GM19463 (cell line): ENCODE measurements at regions not wholly inside any gene's neighbourhood (a gene's known extent, or its start where the extent isn't known, plus 50 kb on each side); places are given as distances from the start of the nearest gene placed in this dataset.
"Not testable (repeated sequence)": the region's sequence is repeated elsewhere in the genome, so short reads cannot be mapped to it uniquely, and the experiment has no call there.

Experiments
- ATAC-seq: cut with Tn5 transposase; IDR thresholded peaks from one replicate; pipeline ENCODE4 v1.9.1; 2021; ENCODE audit warnings: mild to moderate bottlenecking, moderate library complexity; ENCODE audit not compliant: unreplicated experiment

DNA sequence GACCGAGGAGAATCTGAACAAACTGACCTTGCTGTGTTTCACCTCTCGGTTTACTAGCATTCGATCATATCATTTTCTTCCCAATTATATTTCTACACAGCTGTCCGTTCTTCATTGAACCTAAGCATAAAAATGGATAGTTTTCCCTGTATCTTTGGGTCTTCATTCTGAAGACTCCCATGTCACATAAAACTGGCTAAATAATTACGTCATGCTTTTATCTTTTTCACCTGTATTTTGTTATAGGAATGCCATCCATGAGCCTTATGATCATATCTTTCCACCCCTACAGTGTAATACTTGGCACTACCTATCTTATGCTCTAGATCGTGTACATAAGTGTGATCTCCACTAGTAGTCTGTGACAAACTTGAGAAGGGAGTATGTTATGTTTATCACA is 456.1 kb downstream of the FGF13 start:
- no peak for ATAC-seq

DNA sequence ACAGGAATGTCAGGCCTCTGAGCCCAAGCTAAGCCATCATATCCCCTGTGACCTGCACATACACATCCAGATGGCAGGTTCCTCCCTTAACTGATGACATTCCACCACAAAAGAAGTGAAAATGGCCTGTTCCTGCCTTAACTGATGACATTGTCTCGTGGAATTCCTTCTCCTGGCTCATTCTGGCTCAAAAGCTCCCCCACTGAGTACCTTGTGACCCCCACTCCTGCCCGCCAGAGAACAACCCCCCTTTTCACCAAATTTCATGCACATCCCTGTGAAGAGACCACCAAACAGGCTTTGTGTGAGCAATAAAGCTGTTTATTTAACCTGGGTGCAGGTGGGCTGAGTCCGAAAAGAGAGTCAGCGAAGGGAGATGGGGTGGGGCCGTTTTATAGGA is 447.4 kb downstream of the FGF13 start:
- not testable (repeated sequence) for ATAC-seq

DNA sequence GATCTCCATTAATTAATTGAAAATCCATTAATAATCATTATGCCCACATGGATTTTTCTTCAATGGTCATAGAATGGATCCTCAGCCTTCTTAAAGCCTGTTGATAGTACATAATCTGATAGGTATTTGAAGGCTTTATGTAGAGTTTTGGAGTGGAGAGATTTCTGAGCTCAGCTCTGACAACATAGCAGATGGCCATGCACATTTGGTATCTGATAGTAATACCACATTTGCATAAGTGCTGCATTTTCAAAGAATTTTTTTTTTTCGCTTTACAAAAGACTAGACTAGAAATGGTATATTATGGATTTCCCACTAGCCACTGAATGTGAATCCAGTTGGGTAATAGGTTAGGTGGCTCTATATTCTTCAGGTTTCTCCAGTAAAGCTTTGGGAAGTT is 440.6 kb downstream of the FGF13 start:
- no peak for ATAC-seq

DNA sequence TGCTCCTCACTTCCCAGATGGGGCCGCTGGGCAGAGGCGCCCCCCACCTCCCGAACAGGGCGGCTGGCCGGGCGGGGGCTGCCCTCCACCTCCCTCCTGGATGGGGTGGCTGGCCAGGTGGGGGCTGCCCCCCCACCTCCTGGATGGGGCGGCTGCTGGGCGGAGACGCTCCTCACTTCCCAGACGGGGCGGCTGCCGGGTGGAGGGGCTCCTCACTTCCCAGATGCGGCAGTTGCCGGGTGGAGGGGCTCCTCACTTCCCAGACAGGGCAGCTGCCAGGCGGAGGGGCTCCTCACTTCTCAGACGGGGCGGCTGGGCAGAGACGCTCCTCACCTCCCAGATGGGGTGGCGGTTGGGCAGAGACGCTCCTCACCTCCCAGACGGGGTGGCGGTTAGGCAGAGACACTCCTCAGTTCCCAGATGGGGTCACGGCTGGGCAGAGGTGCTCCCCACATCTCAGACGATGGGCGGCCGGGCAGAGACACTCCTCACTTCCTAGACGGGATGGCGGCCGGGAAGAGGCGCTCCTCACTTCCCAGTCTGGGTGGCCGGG is 428.8 kb downstream of the FGF13 start:
- ATAC-seq, result not testable (repeated sequence)

DNA sequence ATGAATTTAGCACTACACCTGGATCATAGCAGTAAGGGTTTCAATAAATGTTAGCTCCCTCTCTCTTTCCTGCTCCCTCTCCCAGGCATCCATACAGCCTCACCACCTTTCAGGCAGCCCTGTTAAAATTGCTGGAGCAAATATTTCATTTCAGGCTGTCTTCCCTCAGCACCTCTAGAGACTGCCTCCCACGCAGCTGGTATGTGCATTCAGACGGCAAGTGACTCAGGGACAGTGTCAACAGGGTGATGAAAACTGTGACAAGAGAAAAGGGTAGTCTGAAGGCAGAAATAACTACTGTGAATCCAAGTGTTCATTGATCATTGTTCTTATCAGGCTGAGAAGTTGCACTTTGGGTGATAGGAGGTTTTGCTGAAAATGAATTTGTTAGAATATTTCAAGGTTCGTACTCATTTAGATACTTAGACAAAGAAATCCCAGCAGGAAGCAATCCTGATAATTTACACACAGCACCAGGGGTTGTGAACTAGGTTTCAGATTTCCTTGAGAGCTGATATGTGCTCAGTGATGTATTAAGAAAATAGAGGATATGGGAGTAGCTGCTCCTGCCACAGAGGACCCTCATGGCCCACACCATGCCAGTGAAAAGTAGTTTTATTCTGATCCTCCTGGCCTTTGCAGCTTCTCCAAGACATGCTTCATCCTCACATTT is 424.2 kb downstream of the FGF13 start:
- ATAC-seq, result no peak

DNA sequence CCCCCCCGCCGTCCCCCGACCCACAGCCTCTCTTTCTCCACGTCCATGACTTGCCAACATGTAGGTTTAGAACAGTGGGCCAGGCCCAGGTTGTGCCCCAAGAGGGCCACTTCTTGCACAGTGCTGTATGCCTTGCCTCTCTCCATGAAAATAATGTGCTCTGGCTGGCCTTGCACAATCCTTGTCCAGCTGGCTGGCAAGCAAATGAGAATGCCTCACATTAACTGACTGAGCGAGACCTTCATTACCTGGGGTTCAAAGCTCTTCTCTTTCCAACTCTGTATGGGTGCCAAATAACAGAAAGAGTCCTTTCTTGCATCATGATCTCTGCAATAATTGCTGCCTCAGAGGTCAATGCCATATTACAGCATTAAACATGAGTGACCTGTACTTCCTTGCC is 416.6 kb downstream of the FGF13 start:
- no peak for ATAC-seq

DNA sequence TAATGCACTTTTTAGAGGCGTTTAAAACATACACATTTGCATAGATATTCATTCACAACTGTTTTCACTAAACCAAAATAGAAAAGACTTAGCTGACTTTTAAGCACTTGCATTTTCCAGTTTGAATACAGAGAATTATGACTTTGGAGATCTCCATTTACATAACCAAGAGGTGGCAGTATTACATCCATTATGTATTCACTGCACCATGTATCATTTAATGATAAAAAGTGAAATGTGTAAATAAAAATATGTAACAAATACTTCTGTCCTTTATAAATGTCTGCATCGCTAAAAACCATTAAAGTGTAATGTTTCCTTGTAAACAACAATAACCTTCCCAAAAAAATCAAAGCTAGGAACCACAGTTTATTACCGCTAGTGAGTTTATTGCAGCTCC is 413.2 kb downstream of the FGF13 start:
- ATAC-seq, result no peak

DNA sequence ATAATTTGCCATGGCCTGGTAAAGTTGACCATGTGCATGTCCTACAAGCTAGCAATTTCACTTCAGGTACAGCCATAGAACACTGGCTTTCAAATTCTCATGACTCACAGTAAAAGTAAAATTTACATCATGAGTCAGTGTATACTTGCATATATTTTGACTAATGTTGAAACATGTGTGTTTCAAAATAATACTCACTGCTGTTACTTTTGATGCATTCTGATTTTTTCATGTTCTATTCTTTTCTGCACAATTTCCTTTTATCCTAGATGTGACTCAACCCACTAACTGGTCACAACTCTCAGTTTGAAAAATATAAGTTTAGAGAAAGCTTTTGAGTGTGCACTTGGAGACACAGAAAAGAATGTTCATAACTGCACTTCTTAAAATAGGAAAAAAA is 365.7 kb downstream of the FGF13 start:
- ATAC-seq, result no peak

DNA sequence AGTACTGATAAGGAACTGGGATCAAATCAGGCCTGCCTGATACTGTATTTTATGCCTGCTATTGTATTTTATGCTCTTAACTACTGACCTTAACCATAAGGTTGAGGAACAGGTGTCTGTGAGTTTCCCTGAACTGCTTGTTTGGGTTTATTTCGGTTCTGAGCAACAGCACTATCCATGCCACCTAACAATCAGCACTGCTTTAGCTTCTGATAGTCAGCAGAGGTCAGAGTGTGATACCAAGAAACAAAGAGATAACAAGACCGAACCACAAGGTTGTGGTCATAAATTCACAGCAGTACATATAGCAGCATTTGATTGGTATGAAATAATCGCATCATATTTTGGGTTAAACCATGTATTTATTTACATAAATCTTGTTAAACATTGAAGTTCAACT is 362.2 kb downstream of the FGF13 start:
- no peak for ATAC-seq

DNA sequence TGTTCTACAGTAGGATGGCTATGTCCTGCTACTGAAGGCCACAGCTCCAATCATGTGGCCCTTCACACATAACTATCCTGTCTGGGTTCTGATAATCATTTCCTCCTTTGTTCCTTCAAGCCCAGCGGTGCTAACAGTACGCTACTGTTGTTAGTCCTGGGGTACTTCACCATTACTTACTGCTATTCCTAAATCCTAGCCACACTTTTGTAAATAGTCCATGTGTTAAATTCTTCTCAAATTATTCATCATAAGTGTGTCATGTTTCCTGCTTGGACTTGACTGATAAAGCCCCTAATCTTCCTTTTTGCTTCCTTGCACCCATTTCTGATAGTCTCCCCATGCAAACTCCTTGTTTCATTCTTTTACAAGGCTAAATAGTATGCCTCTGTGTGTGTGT is 332.6 kb downstream of the FGF13 start:
- ATAC-seq, result no peak

DNA sequence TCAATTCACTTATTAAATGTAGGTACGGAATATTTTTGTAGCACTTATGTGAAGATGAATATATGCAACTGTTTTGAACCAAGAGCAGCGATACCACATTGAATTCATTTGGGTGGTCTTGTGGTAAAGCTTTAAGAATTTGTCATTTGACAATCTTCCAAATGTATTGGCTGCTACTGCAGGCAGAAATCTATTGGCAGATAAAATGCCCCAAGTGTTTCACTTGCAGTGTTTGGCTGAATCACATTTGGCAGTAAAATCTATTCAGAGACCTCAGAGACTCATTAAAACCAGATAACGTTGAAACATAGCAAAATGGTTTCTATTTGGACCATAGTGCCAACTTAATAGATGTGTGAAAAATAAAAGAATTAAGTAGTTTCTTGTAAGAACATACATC is 303.4 kb downstream of the FGF13 start:
- ATAC-seq, result no peak

DNA sequence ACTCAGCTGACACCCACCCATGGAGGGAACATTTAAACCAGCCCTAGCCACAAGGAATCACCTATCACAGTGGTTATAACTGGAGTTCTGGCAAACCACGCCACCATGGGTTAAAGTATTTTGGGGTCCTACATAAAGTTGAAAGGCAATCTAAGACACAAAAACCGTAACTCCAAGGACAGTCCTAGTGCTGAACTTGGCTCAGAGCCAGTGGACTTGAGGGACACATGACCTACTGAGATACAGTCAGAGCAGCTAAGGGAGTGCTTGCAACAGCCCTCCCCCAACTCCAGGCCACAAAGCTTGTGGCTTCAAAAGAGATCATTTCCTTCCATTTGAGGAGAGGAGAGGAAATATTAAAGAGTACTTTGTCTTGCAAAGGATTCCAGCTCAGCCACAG is 300.5 kb downstream of the FGF13 start:
- no peak for ATAC-seq
